SK-N-SH (cell line): ENCODE measurements at regions not wholly inside any gene's neighbourhood (a gene's known extent, or its start where the extent isn't known, plus 50 kb on each side); places are given as distances from the start of the nearest gene placed in this dataset.
"Not testable (repeated sequence)": the region's sequence is repeated elsewhere in the genome, so short reads cannot be mapped to it uniquely, and the experiment has no call there.

ENCODE experiments used
- CTCF ChIP-seq: fragments of 200-600 bp; sonication (generic); IDR thresholded peaks from 2 replicates; pipeline ENCODE4 v1.6.1; 2017; ENCODE audit warnings: antibody characterized with exemption, mild to moderate bottlenecking, moderate library complexity
- MAX ChIP-seq: IDR thresholded peaks from 2 replicates; pipeline ENCODE4 v1.4.0; 2012; ENCODE audit warnings: low read depth
- NFIC ChIP-seq: IDR thresholded peaks from 2 replicates; pipeline ENCODE4 v1.4.0; 2012; ENCODE audit warnings: borderline replicate concordance
- POLR2AphosphoS5 ChIP-seq: IDR thresholded peaks from 2 replicates; pipeline ENCODE4 v1.6.1; 2012; ENCODE audit warnings: low read depth, low read length
- RXRA ChIP-seq: IDR thresholded peaks from 2 replicates; pipeline ENCODE4 v1.4.0; 2012; ENCODE audit warnings: low read depth, mild to moderate bottlenecking, borderline replicate concordance

- TF ChIP-seq CTCF, POLR2AphosphoS5, RXRA, NFIC, MAX: not testable (repeated sequence)
Observed at GRCh38 chr10:22130824-22131223, 87.0 kb downstream of the EBLN1 start.
